HG03097 (cell line): ENCODE measurements at regions not wholly inside any gene's neighbourhood (a gene's known extent, or its start where the extent isn't known, plus 50 kb on each side); places are given as distances from the start of the nearest gene placed in this dataset.

Experiments
- ATAC-seq: cut with Tn5 transposase; IDR thresholded peaks from one replicate; pipeline ENCODE4 v1.9.1; 2021; ENCODE audit not compliant: unreplicated experiment, low FRiP score

- no peak for ATAC-seq
These were observed 53.8 kb upstream of the VCX start for GRCh38 chrX:7789200-7789599.

- no peak for ATAC-seq
These were observed 54.6 kb upstream of the VCX start for GRCh38 chrX:7788334-7788733.

DNA sequence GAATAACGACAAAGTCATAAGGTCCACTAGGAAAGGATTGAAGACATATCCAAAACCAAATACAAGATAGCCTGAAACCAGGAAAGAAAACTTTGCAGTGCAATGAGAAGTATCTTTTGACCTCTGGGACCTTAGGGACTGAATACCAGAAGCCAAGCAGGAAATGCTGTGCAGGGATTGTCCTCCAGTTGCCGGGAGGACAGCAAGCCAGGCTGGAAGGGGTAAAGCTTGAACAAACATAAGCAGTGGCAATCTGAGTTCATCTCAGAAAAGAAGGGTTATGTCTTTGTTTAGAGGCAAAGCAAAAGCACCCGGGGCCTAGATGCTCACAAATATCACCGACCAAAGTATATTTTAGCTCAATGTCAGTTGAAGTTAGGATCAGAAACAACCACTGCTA lies 55.3 kb upstream of the VCX start:
- no peak for ATAC-seq

DNA sequence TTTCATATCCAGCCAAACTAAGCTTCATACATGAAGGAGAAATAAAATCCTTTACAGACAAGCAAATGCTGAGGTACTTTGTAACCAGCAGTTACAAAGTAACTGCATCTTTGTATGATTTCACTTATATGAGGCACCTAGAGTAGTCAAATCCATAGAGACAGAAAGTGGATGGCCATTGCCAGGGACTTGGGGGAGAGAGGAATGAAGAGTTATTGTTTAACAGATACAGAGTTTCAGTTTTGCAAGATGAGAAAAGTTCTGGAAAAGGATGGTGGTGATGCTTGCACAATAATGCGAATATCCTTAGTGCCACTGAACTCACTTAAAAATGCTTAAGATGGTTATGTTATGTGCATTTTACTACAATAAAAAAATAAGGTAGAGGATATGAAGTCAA lies 58.4 kb upstream of the VCX start:
- no peak for ATAC-seq

GRCh38 chrX:7779644-7780043 lies 63.3 kb upstream of the VCX start:
- ATAC-seq, result no peak

- ATAC-seq, result no peak
These were observed 67.0 kb upstream of the VCX start for GRCh38 chrX:7775987-7776386.

- no peak for ATAC-seq
These were observed 71.1 kb upstream of the VCX start for GRCh38 chrX:7771788-7772438.

GRCh38 chrX:7759830-7760229 lies 83.1 kb upstream of the VCX start:
- no peak for ATAC-seq

DNA sequence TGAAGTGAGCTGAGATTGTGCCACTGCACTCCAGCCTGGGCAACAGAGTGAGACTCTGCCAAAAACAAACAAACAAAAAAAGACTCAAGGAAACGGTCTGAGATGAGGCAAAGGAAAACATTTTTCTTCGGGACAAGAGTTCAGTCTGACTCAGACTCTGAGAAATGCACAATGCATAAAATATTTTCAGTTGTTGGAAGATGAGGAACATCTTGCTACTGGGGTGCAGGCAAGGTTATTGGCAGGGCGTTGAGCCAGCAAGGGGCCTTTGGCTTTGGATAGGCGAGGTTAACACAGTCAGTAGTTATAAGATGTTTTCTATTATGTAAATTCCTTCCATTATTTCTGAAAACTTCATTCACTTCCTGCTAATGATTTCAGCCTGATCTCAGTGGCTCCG lies 96.1 kb upstream of the VCX start:
- ATAC-seq, result no peak

DNA sequence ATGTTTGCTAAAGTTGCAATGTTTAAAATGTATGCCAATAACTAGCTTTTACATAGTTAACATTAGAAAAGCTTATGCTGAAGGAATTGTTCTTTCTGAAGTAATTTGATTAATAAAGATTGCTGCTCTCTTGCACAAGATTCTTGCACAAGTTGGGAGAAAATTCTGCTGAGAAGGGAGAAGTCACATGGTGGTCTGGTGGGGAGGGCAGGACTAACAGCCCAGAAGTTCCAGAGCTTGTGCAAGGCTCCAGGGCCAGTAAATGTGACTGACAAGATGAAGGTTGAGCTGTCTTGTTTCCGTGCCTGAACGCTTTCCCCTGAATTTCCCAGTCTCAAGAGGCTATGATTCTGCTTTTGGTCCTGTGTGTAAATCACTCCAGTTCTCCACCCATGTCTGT lies 112.9 kb upstream of the VCX start:
- no peak for ATAC-seq

- ATAC-seq, result no peak
These were observed 122.5 kb upstream of the VCX start for GRCh38 chrX:7720519-7720918.

GRCh38 chrX:7714351-7714750 lies 128.6 kb upstream of the VCX start:
- ATAC-seq, result no peak

DNA sequence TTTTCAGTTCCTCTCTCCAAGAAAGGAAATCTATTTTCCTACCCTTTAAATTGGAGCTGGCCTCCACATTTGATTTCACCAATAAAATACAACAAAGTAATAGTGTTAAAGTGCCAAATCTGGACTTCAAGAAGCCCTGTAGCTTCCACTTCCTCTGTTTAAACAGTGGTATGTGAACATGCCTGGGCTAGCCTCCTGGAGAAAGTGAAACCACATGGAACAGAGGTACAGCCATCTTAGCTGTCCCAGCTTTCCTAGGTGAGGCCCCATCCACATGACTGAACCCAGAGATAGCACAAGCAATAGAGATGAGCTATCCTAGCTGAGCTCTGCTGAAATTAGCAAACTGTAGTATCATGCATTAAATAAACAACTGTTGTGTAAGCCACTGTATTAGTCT lies 131.8 kb upstream of the VCX start:
- no peak for ATAC-seq

DNA sequence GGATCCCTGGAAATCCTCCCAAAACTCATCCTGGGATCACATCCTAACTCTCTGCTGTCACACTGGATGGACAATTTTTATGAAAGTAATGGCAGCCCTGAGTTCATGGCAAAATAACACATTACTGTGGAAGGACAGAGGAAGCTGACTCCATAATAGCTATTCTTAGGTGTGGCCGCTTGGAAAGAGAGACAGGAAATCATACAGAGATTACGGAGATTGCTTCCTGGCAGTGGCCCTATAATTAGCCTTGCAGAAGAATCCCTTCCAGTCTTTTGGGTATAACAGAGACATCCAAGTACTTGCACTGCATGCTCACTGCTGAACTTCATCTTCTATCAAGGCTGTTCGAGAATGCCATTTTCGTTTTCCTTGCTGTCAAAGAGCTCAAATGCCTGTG lies 133.1 kb upstream of the VCX start:
- no peak for ATAC-seq

DNA sequence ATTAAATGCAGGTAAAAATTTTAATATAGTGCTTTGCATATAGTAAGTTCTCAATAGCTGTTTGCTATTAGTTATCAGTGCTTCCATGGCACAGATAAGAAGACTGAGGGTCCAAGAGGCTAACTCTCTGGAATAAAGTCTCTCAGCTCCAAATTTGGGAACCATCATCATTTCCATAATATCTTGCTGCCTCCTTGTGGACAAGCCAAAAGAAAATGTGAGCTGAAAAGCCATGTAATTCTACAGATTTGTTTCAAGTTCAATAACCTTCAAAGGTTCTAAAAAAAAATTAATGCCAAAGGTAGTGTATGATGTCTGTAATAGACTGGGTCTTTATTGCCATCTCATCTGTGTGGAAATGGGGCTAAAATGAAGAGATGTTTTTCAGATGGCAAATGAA lies 136.9 kb upstream of the VCX start:
- ATAC-seq, result no peak

DNA sequence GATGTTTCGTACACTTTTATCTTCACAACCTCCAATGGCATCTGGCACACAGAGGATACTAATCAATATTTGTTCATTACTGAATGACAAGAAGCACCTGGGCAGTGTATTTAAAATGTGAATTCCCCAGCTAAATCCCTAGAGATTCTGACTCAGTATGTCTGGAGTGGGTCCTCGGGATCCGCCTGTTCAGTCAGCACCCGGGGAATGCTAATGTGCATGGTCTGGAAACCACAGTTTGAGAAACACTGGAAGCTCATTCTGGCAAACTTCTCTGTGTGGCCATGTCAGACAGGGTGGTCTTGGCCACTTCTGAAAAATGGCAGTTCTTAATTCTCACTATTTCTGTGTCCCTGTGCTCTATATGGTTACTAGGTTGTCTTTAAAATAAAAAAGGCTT lies 138.8 kb upstream of the VCX start:
- no peak for ATAC-seq

DNA sequence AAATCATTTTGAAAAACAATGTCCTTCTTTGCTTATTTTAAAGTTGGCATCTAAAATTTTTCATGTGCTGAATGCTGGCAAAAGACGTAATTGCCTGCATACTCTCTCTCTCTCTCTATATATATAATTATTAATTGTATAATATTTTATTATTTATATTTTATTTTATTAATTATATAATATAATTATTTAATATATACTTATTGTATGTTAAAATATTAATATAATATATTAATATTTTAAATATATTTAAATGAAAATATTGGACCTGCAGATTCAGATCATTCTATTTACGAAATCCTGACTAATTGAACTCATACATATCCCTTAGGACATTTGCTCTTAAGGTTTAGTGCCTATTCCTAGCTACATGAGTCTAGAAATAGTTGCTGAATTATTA lies 144.7 kb upstream of the VCX start:
- no peak for ATAC-seq

GRCh38 chrX:7690842-7691241 lies 152.1 kb upstream of the VCX start:
- no peak for ATAC-seq

DNA sequence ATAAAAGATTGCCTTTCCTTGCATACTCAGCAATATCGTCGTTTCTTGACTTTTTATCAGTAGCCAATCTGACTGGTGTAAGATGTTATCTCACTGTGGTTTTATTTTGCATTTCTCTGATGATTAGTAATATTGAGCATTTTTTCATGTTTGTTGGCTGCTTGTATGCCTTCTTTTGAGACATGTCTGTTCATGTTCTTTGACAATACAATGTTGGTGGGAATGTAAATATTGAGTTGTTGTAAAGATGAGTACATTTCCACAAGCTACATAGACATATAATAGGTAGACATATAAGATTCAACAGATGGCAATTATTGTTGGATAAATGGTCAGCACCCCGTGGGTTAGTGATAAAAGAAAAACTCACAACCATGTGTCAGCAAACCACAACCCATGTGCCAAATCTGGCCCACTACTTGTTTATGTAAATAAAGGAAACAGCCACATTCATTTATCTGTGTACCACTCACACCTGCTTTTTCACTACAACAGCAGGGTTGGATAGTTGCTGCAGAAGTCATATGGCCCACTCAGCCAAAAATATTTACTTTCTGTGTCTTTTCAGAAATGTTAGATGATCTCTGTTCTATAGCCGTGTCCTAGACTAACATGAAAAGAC lies 153.1 kb upstream of the VCX start:
- ATAC-seq, result no peak

DNA sequence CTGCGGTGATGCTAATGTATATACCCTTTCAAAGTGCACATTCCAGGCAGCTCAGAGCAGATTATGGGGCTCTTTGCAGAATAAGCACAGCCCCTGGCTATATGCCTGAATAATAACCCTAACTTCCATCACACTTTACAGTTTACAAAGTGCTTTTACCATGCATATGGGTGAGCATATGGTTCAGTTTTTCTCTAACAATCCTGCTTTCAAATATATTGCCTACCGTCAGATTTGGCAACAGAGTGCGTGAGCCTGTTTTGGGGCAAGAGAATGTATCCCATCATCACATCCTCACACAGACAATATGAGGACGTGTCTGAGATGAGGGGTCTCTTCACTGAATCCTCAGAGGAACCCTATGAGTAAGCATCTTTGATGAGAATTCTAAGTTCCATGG lies 162.8 kb upstream of the VCX start:
- ATAC-seq, result no peak

- no peak for ATAC-seq
These were observed 188.7 kb upstream of the VCX start for GRCh38 chrX:7654316-7654715.

GRCh38 chrX:7647831-7648230 lies 195.1 kb upstream of the VCX start:
- ATAC-seq, result no peak

DNA sequence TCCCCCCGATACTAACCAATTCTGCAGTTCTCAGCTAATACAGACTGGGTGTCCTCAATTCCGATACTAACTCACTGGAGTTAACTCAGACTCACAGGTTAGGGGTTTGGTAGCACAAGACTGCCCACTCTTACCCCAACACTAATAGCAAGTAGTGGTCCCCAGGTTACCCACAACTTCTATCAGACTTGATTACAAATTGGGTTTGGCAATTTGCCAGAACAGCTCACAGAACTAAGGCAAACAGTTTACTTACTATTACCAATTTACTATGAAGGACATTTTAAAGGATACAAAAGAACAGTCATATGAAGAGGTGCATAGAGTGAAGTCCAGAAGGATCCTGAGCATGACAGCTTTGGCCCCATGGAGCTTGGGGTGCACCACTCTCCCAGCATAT lies 201.8 kb upstream of the VCX start:
- no peak for ATAC-seq
